HG03520 (cell line): ENCODE measurements at regions not wholly inside any gene's neighbourhood (a gene's known extent, or its start where the extent isn't known, plus 50 kb on each side); places are given as distances from the start of the nearest gene placed in this dataset.

Experiments used
- ATAC-seq: cut with Tn5 transposase; IDR thresholded peaks from one replicate; pipeline ENCODE4 v1.9.1; 2021; ENCODE audit warnings: mild to moderate bottlenecking, moderate library complexity; ENCODE audit not compliant: unreplicated experiment

GRCh38 chr2:242022550-242023290 lies 153.2 kb downstream of the RTP5 start:
- ATAC-seq, result no peak

DNA sequence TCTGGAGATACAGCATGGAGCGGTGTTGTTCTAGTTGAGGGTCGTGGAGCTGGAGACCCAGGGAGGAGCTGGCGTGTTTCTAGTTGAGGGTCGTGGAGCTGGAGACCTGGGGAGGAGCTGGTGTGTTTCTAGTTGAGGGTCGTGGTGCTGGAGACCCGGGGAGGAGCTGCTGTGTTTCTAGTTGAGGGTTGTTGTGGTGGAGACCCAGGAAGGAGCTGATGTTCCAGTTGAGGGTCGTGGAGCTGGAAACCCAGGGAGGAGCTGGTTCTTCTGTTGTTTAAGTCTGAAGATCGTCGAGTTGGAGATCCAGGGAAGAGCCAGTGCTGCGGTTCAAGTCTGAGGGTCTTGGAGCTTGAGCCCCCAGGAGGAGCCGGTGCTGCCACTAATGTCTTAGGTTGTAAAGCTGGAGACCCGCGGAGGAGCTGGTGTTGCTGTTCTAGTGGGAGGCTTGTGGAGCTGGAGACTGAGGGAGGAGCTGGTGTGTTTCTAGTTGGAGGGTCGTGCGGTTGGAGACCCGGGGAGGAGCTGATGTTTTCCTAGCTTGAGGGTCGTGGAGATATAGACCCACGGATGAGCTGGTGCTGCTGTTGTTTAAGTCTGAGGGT lies 155.3 kb downstream of the RTP5 start:
- no peak for ATAC-seq

DNA sequence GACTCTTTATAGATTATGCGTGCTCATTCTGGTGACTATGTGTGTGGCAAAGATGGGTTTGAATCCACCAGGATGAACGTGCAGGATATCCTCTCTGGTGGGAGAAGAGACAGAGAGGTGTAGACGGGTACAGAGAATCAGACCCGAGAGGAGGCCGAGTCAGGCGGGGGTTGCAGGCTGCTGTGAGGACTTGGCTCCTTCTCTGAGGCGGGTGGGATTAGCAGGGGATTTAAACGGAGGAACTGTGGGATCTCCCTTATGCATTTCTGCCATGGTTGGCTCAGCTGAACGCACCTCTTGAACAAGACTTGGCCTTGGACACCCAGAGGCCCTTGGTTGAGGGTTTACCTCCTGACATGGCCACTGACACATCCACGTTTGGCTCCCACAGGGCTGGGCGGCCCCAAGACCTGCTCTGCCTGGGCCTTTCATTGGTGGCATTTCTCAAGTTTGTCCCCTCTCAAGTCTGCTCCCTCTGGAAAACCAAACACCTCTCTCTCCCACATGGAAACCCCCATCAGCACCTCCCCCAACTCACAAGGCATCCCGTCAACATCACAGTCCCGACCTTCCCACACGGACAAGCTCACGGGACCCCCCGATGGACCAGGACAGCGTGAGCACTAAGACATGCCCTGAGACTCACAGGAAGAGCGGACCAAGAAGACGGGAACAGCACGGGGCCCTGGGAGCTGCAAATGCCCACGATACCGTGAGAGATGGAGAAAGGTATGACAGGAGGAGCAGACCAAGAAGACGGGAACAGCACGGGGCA lies 158.3 kb downstream of the RTP5 start:
- ATAC-seq, result no peak

GRCh38 chr2:242029422-242030225 lies 160.1 kb downstream of the RTP5 start:
- no peak for ATAC-seq

- no peak for ATAC-seq
Measured at GRCh38 chr2:242030226-242030575, 160.7 kb downstream of the RTP5 start.

- no peak for ATAC-seq
Measured at GRCh38 chr2:242030858-242031257, 161.3 kb downstream of the RTP5 start.

GRCh38 chr2:242031481-242032019 lies 162.0 kb downstream of the RTP5 start:
- ATAC-seq, result no peak

DNA sequence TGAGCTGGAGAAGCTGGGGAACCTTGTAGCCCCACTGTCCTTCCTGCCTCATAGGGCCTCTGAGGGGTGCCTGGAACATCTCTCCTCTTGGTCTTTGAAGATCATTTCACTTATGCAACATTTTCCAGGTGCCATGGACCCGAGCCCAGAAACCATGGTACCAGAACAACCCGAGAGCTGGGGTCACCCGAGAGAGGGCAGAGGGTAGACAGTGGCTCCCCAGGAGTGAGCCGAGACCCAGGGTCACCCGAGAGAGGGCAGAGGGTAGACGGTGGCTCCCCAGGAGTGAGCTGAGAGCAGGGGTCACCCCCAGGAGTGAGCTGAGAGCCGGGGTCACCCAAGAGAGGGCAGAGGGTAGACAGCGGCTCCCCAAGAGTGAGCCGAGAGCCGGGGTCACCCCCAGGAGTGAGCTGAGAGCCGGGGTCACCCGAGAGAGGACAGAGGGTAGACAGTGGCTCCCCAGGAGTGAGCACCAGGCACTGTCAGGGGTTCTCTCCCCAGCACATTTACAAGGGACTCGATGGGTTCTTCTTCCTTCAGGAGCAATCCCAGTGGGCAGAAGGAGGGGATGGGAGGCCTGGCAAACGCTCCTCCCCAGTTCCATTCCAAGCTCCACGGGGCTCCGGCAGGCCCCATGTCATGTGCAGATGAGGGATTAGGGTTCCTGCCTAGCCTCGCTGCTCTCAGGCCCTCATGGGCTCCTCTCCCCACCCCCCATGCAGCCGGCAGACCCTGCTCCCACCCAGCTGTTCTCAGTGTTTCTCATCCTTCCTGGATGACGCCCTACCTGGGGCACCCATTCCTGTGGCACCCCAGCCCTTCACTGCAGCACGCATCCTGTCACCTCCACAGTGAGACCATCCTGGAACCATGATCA lies 163.5 kb downstream of the RTP5 start:
- no peak for ATAC-seq

DNA sequence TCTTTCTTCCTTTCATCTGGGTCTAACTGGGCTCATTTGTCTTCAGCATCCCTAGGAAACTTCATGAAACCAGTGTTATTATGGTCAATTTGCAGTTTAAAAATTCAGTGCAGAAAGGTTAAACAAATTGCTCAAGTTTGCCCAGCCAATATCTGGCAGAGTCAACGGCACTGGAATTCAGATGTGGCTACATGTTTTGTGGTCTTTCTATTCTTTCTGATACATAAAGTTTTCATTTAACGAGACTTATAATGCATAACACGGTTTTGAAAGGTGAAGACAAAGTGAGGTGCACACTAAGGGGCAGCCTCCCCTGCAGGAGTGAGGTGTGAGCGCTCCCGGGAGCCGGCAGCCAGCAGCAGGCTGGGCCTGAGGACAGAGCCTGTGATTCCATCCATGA lies 164.6 kb downstream of the RTP5 start:
- ATAC-seq, result no peak

- no peak for ATAC-seq
Measured at GRCh38 chr2:242034996-242035814, 165.7 kb downstream of the RTP5 start.

DNA sequence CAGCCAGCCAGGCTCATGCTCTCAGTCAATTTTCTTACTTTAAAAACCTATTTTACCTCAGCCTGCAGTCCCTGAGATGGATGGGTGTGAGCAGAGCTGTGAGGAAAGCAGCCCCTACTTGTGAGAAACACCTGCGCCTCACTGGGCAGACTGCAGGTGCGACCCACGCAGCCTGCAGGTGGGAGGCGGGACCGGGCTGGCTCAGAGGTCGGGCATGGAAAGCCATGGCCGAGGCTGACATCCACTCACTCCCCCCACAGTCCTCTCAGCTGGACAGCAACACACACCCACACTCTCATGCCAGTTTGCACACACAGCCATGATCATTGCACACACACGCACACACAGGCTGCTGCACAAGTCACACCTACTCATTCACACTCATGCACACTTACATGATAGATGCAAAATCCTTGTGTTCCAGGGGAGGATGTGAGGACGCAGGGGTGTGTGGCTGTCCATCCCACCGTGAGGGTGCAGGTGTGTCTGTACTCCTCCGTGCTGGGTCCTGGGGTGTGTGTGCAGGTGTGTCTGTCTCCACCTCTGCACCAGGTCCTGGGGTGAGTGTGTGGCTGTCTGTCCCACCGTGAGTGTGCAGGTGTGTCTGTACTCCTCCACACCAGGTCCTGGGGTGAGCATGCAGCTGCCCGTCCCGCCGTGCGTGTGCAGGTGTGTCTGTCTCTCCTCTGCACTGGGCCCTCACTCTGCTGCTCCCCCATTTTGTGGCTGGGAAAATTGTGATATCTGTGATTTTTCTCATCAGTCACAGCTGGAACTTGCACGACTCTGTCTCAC lies 166.5 kb downstream of the RTP5 start:
- no peak for ATAC-seq

DNA sequence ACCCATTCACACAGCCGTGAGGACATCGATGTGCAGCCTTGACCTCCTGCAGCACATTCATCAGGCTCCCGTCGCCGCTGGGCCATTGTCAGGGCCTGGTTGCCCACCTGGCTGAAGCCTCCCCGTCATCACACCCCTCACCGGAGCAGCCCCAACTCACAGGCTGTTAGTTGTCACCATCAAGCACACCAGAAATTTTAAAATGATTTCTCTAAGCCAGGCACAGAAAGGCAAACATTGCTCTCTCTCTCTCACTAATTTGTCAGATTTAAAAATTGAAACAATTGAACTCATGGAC lies 167.1 kb downstream of the RTP5 start:
- no peak for ATAC-seq

DNA sequence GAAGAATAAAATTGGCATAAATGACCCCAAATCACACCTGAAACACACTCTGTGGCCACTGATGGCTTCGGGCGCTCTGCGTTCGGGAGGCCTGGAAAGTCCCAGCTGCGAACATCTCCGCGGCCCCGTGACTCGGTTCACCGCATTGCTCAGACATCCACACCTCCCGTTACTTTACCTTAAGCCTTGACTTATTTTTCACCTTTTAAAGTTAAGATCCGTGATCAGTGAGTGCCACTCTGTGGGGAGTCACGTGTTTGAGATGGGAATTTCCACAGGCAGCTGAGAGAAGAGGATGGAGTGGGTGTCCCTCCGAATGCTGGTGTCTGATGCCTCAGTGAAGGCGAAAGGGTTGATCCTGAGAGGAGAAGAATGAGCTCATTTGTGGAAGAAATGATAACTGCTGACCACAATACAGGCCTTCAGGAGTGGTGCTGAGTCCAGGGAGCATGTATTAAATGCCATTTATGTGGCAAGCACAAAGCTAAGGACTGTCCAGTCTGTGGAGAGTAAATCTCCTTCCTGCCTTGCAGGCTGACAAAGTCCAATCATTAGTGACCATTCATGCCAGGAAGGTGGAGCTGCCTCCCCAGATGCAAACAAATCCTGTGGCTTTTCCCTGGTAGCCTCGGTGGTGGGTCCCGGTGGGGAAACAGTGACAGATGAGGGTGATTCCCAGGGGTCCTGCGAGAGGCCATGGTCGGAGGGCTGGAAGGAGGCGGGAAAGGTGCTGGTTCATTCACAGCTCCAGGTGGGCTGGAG lies 168.8 kb downstream of the RTP5 start:
- ATAC-seq, result no peak

GRCh38 chr2:242038928-242039341 lies 169.4 kb downstream of the RTP5 start:
- ATAC-seq, result no peak

DNA sequence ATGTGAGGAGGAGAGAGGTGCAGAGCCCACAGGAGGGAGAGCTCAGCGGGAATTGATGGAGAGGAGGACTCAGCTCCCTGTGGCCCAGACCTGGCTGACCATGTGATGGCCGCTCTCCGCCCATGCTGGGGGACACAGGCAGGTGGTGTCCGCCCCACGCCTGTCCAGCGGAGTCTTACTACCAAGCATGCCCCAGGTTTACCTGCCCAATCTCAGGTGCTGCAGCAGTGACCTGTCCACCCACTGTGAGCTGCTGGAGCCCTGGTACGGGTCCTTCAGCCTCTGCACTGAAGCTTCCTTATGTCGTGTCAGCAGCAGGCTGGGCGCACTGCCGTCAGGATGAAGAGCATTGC lies 170.8 kb downstream of the RTP5 start:
- ATAC-seq, result no peak

DNA sequence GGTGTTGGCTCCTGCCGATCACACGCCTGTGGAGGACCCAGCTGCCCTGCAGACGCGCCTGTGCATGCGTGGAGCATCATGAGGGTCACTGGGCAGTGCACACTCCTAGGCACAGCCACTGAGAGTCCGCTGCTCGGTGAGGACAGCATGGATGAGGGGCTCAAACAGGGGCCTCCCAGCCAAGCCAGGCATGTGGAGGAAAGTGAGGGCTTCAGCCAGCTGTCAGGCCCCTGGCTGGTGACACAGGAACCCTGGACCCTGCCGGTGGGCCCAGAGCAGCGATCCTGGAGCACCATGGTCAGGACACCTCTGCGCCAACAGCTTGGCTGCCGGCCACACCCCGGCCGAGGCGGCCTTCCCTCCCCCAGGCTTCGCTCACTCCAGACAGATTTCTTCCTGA lies 171.2 kb downstream of the RTP5 start:
- no peak for ATAC-seq

DNA sequence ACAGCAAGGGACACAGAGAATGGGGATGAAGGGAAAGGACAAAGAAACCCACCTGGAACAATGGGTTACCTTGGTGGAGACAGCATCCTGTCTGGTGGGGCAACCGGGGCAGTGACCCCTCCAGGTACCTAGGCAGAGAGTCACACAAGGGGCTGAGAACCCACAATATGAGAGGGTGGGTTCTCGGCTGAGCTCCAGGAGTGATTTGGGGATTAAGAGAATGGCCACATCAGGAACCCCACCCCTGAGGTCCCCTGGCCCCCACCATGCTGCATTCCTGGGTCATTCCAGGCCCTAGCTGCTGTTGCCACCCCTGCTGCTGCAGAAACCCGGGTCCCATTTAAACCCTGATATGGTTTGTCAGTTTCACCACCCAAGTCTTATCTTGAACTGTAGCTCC lies 172.3 kb downstream of the RTP5 start:
- ATAC-seq, result no peak
